ENCODE measurements at regions not wholly inside any gene's neighbourhood (a gene's known extent, or its start where the extent isn't known, plus 50 kb on each side); places are given as distances from the start of the nearest gene placed in this dataset.

- no peak for DNase-seq (ENCODE audit: low spot score)
Observed at GRCh38 chr2:219957820-219958219, 330.4 kb downstream of the SLC4A3 start.

GRCh38 chr2:219958941-219959340 lies 331.5 kb downstream of the SLC4A3 start:
- no peak for DNase-seq (ENCODE audit: low spot score)

GRCh38 chr2:219959471-219959870 lies 332.0 kb downstream of the SLC4A3 start:
- no peak for DNase-seq (ENCODE audit: low spot score)

GRCh38 chr2:219961947-219962498 lies 334.6 kb downstream of the SLC4A3 start:
- no peak for DNase-seq (ENCODE audit: low spot score)

- no peak for DNase-seq (ENCODE audit: low spot score)
Observed at GRCh38 chr2:219962801-219963200, 335.4 kb downstream of the SLC4A3 start.

- DNase-seq (ENCODE audit: low spot score): no peak
Observed at GRCh38 chr2:219965287-219966194, 338.1 kb downstream of the SLC4A3 start.

- DNase-seq (ENCODE audit: low spot score): no peak
Observed at GRCh38 chr2:219967247-219968245, 340.1 kb downstream of the SLC4A3 start.

GRCh38 chr2:219968685-219969345 lies 341.4 kb downstream of the SLC4A3 start:
- no peak for DNase-seq (ENCODE audit: low spot score)

- no peak for DNase-seq (ENCODE audit: low spot score)
Observed at GRCh38 chr2:219969508-219969907, 342.1 kb downstream of the SLC4A3 start.

- DNase-seq (ENCODE audit: low spot score): no peak
Observed at GRCh38 chr2:219973136-219973535, 345.7 kb downstream of the SLC4A3 start.

GRCh38 chr2:219976871-219977270 lies 349.4 kb downstream of the SLC4A3 start:
- no peak for DNase-seq (ENCODE audit: low spot score)

- no peak for DNase-seq (ENCODE audit: low spot score)
Observed at GRCh38 chr2:219980638-219981037, 353.2 kb downstream of the SLC4A3 start.

GRCh38 chr2:219983836-219984235 lies 356.4 kb downstream of the SLC4A3 start:
- no peak for DNase-seq (ENCODE audit: low spot score)

GRCh38 chr2:219985017-219985416 lies 357.6 kb downstream of the SLC4A3 start:
- DNase-seq (ENCODE audit: low spot score): no peak

GRCh38 chr2:219987830-219988229 lies 360.4 kb downstream of the SLC4A3 start:
- DNase-seq (ENCODE audit: low spot score): no peak

GRCh38 chr2:219989744-219990143 lies 362.3 kb downstream of the SLC4A3 start:
- DNase-seq (ENCODE audit: low spot score): no peak

GRCh38 chr2:219991116-219991515 lies 363.7 kb downstream of the SLC4A3 start:
- DNase-seq (ENCODE audit: low spot score): no peak

GRCh38 chr2:219995399-219995798 lies 368.0 kb downstream of the SLC4A3 start:
- no peak for DNase-seq (ENCODE audit: low spot score)

GRCh38 chr2:219995991-219996765 lies 368.7 kb downstream of the SLC4A3 start:
- no peak for DNase-seq (ENCODE audit: low spot score)

GRCh38 chr2:219997341-219997851 lies 370.0 kb downstream of the SLC4A3 start:
- no peak for DNase-seq (ENCODE audit: low spot score)

- DNase-seq (ENCODE audit: low spot score): no peak
Observed at GRCh38 chr2:219998107-219998506, 370.7 kb downstream of the SLC4A3 start.
